ENCODE measurements at regions not wholly inside any gene's neighbourhood (a gene's known extent, or its start where the extent isn't known, plus 50 kb on each side); places are given as distances from the start of the nearest gene placed in this dataset.

- TF ChIP-seq ZNF704 (CRISPR knock-in tag; IDR thresholded peaks at IDR 0.05; ENCODE audit: borderline replicate concordance) (no peak), SOX6 (IDR thresholded peaks at IDR 0.05) (no peak), SOX6 (CRISPR knock-in tag; IDR thresholded peaks at IDR 0.05) (no peak), ARHGAP35 (CRISPR knock-in tag; IDR thresholded peaks at IDR 0.05; ENCODE audit: borderline replicate concordance) (no peak), ZNF75D (CRISPR knock-in tag; IDR thresholded peaks at IDR 0.05; ENCODE audit: borderline replicate concordance) (no peak), SUZ12 (IDR thresholded peaks at IDR 0.05; ENCODE audit: low read depth, low read length) (no peak), RELA (CRISPR knock-in tag; IDR thresholded peaks at IDR 0.05) (no peak), JUN (CRISPR knock-in tag; IDR thresholded peaks at IDR 0.05) (no peak), RARG (CRISPR knock-in tag; IDR thresholded peaks at IDR 0.05; ENCODE audit: low read depth) (no peak)
These were observed 107.3 kb downstream of the BRD1 start for GRCh38 chr22:49720279-49720959.

Measured in HepG2 (cell line).